GM10248 (cell line): ENCODE measurements at regions not wholly inside any gene's neighbourhood (a gene's known extent, or its start where the extent isn't known, plus 50 kb on each side); places are given as distances from the start of the nearest gene placed in this dataset.

Source experiments
- CTCF ChIA-PET: fragments of 300-600 bp; sonication (Branson Sonifier 250); formaldehyde crosslinking; extraction: SDS; loops from one replicate; lab custom pipeline; 2021; ENCODE audit warnings: antibody characterized with exemption; lab: Yijun Ruan, JAX
- POLR2A ChIA-PET: fragments of 350-650 bp; sonication (Branson Sonifier 250); formaldehyde crosslinking; extraction: SDS; loops from one replicate; lab custom pipeline; 2020; ENCODE audit warnings: antibody characterized with exemption; lab: Yijun Ruan, JAX
- DNase-seq: peaks from one replicate; pipeline ENCODE4 v3.0.0; 2012; ENCODE audit errors: extremely low spot score
- CTCF ChIP-seq: IDR thresholded peaks from 2 replicates; pipeline ENCODE4 v1.5.1; 2012; ENCODE audit warnings: mild to moderate bottlenecking, low read depth; ENCODE audit errors: extremely low read depth, missing control alignments, control extremely low read depth

GRCh38 chr4:45944000-45944399 is 179.9 kb downstream of the GABRG1 start:
- no peak for DNase-seq
- ChIA-PET CTCF (interaction anchor here (1.6 kb wide), 1 partner anchor 9 kb away, joined by 3 read pairs; no protein-coding TSS in a partner anchor), POLR2A (no interaction called here)
- TF ChIP-seq CTCF: no peak

GRCh38 chr4:45939056-45939455 is 184.8 kb downstream of the GABRG1 start:
- TF ChIP-seq CTCF: no peak
- POLR2A ChIA-PET: no interaction called here
- CTCF ChIA-PET: no interaction called here
- no peak for DNase-seq

GRCh38 chr4:45931154-45931553 is 192.7 kb downstream of the GABRG1 start:
- CTCF ChIA-PET: no interaction called here
- no peak for DNase-seq
- POLR2A ChIA-PET: no interaction called here
- no peak for TF ChIP-seq CTCF

- CTCF ChIA-PET: interaction anchor here (1.6 kb wide), 1 partner anchor 10 kb away, joined by 4 read pairs; no protein-coding TSS in a partner anchor
- no peak for DNase-seq
- POLR2A ChIA-PET: no interaction called here
- TF ChIP-seq CTCF: no peak
Measured at GRCh38 chr4:45927641-45928040, 196.2 kb downstream of the GABRG1 start.

GRCh38 chr4:45925809-45926208 is 198.0 kb downstream of the GABRG1 start:
- ChIA-PET CTCF (no interaction called here), POLR2A (no interaction called here)
- no peak for TF ChIP-seq CTCF
- DNase-seq: no peak

GRCh38 chr4:45920861-45921260 is 203.0 kb downstream of the GABRG1 start:
- ChIA-PET POLR2A (no interaction called here), CTCF (no interaction called here)
- no peak for TF ChIP-seq CTCF
- DNase-seq: no peak

GRCh38 chr4:45910511-45910910 is 213.3 kb downstream of the GABRG1 start:
- ChIA-PET POLR2A (no interaction called here), CTCF (no interaction called here)
- DNase-seq: no peak
- TF ChIP-seq CTCF: no peak
